ENCODE measurements at regions not wholly inside any gene's neighbourhood (a gene's known extent, or its start where the extent isn't known, plus 50 kb on each side); places are given as distances from the start of the nearest gene placed in this dataset.

GRCh38 chr6:16961577-16961976, 140.3 kb upstream of the STMND1 start:
- TF ChIP-seq SIN3A (IDR thresholded peaks at IDR 0.05; ENCODE audit: borderline replicate concordance, low read depth, low read length) = no peak
- TF ChIP-seq CTCF (IDR thresholded peaks at IDR 0.05) = no peak
- no peak for TF ChIP-seq RXRA (IDR thresholded peaks at IDR 0.05; ENCODE audit: borderline replicate concordance, low read depth)
